HG03457 (cell line): ENCODE measurements at regions not wholly inside any gene's neighbourhood (a gene's known extent, or its start where the extent isn't known, plus 50 kb on each side); places are given as distances from the start of the nearest gene placed in this dataset.

Experiments used
- ATAC-seq: cut with Tn5 transposase; IDR thresholded peaks from one replicate; pipeline ENCODE4 v1.9.1; 2021; ENCODE audit warnings: moderate number of reproducible peaks; ENCODE audit not compliant: unreplicated experiment

DNA sequence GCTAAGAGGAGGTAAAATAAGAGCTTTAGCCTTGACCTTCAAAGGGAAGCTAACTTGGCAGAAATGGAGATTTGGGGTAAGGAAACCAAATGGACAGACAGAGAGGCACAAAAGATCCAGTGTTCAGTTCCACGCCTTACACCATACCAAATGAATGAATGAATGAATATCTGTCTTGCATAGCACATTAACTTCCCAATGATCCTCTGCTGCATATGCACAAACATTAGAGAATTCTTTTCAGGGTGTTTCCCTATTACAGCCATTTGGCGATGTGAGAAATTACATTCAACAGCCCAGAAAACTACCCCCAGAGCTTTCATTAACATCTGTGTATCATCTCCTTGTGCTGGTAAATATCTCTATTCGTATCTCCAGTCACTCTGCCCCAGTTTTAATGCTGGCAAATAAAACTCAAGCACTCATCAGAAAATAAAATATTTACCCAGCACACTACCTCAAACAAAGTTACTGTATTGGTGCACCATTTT is 1056.2 kb downstream of the SORCS3 start:
- no peak for ATAC-seq

DNA sequence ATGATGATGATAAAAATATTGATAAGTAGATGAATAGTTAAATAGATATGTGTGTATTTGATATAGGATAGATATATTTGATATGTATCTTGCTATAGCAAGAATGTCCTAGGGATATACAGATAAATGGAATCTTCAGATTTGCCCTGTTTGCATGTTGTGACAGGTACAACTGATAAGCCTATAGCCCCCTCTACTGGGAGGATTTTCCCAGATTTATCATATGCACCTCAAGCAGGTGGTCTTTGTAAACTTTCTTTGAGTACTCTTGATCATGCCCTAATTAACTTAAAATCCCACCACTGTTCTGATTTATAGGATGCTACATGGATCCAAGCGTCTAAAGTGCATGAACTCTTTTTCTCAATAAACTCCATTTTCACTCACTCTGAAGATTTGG is 1050.7 kb downstream of the SORCS3 start:
- ATAC-seq: no peak

DNA sequence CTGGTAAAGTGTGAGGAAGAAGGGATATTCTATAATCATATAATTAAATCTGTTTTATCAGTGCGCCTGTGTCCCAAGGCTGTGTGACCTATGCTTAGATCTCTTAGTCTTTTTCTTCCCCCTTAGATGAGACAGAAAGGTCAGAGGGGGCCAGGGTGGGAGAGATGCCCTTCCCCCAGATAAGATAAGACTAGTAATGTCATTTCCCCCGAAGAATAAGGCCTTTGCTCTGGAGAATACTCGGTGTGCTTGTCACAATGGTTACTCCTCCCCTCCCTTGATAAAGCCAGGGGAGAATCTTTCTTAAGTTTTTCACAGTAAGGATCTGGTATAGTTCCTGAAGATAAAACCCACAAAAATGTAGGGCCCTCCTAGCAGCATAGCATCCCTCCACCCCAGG is 1041.8 kb downstream of the SORCS3 start:
- ATAC-seq: no peak

DNA sequence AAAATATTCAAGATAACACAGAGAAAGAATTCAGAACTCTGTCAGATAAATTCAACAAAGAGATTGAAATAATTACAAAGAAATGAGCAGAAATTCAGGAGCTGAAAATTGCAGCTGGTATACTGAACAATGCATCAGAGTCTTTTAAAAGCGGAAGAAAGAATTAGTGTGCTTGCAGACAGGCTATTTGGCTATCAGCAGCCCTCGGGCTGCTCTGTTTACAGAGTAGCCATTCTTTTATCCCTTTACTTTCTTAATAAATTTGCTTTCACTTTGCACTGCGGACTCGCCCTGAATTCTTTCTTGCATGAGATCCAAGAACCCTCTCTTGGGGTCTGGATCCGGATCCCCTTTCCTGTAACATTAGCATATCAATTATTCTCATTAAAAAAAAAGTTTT is 1040.0 kb downstream of the SORCS3 start:
- ATAC-seq: no peak

DNA sequence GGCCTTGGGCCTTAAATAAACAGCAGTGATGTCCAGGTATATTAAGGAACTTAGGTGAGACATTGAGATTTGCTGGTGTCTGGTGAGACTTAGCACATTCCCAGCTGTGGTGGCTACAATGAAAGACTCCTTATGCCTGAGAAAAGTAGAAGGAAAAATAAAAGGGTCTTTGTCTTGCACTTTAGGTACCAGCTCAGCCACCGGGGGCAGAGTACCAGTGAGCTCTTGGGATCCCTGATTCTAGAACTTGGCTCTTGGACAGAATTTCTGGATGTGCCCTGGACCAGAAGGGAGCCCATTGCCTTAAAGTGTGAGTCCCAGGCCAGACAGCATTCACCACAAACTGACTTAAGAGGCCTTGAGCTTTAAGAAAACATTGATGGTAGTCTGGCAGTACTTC is 1038.7 kb downstream of the SORCS3 start:
- ATAC-seq: no peak

DNA sequence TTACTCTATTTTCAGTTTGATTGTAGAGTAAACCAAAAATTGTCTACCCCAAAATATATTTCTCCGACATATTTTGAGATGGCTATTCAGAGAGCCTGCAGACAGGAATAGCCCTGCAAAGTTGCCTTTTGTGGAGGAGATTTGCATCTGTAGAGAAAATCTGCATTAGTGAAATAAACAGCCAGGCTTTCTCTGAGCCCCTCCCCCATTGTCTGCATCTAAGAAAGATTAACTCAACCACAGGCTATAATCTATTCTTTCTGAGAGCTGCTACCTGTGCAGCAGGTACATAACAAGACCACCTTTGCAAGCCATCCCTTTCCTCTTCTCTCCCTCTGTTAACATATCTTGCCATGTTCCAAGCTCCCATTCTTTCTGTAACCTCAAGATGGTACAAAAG is 1034.2 kb downstream of the SORCS3 start:
- no peak for ATAC-seq

DNA sequence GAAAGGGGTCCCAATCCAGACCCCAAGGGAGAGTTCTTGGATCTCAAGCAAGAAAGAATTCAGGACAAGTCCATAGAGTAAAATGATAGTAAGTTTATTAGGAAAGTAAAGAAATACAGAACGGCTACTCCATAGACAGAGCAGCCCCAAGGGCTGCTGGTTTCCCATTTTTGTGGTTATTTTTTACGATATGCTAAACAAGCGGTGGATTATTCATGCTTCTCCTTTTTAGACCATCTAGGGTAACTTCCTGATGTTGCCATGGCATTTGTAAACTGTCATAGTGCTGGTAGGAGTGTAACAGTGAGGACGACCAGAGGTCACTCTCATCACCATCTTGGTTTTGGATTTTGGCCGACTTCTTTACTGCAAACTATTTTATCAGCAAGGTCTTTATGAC is 1033.4 kb downstream of the SORCS3 start:
- no peak for ATAC-seq

DNA sequence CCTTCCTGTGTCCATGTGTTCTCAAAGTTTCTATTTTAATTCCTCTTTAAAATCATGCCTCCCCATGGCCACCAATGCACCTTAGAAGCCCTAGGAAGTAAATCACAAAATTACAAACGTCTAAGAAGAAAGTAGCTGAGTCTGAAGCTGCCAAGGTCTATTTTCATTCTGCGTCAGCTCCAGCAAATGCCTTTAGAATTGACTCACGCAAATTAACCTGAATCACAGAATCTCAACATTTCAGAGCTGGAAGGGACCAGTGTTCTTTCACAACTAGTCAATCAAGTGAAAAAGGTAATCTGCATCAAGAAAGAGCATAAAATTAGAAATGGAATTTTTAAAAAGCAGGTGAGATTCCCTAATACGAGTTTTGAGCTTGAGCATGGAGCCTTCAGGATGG is 1017.6 kb downstream of the SORCS3 start:
- ATAC-seq: no peak

DNA sequence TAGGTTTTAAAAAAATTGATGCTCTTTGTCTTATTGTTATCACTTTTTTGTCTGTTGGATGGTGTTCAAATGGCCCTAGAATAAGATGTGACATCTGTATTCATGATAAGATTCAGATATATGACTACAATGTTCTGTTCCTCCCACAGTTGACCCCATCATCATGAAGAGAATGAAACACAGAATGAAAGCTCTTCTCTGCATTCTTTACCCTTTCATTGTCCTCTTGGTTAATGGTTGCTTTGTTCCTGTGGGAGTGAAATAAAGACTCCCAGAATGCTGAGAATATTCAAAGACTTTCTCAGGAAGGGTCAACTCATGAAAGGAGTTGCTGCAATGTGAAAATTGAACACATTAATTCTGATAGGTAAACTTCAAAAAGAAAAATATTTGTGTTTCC is 1015.8 kb downstream of the SORCS3 start:
- ATAC-seq: no peak

DNA sequence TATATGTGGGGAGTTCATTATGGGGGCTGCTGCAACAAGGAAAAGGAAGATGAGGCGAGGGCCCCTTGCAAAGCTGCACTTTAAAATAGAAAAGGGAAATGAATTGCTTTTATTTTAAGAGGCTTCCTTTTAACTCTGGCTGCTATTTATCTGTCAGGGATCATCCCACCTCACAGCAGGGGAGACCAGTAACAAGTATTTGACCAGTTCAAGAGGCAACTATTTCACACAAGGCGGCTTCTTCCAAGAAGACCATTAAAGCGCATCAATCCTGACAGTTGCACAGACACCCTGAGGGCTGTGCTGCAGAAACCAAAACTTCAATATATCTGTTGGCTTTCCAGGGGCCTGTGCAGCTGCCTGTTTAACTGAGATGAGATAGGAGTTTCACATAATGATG is 1009.2 kb downstream of the SORCS3 start:
- no peak for ATAC-seq

DNA sequence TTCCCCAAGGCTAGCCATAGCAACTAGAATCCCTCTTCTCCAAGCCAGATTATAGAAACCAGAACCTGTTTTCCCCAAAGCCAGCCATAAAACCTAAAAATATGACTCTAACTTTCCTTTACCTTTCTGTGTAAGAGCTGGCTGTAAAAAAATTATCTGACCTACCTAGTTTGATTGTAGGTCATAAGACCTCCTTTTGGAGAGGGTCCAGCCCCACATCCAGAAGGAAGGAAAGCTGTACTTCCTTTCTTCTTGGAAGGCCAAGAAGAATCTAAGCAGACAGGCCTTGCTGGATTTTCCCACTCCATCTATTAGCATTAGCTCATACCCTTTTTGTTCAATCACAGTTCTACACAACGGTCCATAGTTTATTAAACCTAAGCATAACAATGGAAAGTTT is 1006.3 kb downstream of the SORCS3 start:
- no peak for ATAC-seq

DNA sequence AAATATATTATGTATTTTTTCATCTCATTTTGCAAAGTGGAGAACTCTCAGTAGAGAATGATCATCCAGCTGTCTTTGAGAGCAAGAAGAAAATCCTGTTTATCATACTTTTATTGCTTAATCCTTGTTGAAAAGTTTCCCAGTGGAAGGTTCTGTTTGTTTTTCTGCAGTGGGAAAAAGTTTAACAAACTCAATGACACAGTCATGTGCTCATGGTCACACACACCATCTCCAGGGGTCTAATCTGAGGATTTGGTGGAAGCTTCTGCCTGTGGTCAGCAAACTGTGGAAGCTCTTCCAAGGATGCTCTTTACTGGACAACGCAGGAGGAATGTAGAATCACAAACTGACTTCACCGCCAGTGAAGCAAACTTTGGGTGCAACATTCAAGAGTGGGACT is 1003.9 kb downstream of the SORCS3 start:
- no peak for ATAC-seq

DNA sequence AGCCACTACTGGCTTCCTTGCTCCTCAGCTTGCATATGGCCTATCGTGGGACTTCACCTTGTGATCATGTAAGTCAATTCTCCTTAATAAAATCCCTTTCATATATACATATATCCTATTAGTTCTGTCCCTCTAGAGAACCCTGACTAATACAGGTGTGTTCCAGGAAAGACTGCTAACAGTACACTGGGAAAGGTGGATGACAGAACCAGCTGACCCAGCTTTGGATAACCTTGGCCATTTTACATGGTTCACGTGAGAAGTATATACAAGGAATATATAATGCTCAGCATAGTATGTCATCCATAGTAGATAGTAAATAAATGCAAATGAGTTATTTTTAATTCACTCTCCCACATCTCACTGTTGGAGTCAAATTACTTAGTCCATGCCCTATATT is 1003.5 kb downstream of the SORCS3 start:
- ATAC-seq: no peak

DNA sequence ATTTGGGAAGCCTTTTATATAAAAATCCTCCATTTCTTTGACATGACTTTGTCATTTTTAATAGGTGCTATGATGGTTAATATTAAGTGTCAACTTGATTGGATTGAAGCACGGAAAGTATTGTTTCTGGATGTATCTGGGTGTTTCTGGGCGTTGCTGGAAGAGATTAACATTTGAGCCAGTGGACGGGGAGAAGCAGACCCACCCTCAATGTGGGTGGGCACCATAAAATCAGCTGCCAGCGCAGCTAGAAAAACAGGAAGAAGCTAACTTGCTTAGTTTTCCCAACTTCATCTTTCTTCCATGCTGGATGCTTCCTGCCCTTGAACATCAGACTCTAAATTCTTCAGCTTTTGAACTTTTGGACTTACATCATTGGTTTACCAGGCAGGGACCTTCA is 1003.0 kb downstream of the SORCS3 start:
- ATAC-seq: no peak

DNA sequence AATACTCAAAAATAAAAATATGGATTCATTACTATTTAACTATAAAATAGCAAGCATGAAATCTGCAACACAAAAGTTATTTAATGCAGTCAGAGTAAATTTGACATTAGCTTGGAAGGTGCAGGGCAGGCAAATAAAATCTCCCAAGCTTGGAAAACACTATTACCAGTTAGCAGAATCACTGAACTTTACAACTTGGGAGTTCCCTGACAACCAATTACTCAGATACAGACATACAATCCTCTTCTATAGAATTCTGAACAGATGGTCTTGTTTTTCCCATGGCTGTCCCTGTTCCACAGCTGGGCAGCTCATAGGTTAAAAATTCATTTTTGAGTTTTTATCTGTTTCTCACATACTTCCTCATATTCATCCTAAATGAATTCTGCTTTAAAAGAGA is 1002.6 kb downstream of the SORCS3 start:
- no peak for ATAC-seq

DNA sequence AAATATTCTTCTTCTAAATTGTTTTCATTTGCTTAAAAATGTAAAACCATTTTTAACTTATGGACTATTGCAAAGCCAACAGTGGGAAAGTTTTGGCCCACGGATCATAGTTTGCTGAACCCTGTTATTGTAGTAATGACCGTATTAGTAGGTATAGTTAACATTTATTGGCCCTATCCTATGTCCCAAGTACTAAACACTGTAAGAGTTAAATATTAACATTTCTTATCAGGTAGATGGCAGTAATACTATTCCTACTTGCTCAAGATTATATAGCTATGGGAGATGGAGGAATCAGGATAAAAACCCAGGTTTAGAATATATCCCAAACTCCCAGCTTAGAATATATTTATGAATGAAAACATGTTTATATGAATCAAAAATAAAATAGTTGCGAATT is 993.2 kb downstream of the SORCS3 start:
- no peak for ATAC-seq

DNA sequence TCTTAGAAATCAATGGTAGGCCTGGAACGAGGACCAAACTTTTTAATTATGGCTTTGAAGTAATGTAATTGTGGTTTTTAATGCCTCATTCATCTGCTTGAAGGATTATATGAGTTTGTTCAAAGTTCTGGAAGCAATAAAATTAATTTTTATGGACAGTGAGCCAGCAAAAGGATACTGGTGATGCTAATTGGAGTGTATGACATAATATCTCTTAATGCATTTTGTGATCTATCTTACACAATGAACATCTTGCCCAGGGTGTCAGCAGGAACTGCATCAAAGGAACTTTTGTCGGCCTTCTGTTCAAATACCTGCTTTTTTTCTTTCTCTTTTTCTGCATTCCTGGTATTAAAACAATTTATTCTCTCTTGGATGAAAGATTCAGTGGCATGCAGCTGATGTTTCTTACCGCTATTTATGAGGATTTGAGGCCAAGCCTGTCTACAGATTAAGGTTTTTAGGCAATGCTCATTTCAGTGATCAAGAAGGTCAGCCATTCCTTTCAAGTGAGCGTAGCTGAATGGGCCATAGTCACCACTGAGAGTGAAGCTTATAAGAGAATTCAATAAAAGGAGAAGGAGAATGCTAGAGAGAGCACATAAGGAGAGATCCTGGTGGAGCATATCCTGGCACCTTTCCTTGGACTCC is 974.8 kb downstream of the SORCS3 start:
- ATAC-seq: no peak

DNA sequence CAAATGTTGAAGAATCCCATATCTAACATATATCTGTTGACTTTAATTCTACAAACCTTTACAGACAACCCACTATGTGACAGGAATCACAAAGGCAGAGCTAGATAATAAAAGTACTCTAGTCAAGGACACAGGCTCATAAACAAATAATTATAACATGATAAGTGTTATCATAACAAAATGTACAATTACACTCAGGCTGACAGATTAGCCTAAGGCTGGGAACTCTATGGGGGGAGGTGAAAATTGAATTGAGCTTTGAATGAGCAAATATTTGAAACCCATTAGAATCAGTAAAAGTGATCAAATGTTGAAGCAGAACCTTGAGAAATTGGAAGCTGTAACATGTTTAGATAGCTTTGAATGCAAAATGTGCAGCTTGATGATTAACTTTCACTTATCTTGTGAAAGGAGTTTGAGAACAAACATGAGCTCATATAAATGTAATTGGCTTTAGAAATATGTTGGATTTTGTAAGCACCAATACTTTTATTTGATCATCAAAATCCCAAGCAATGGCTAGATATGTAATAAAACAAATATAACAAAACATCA is 970.2 kb downstream of the SORCS3 start:
- ATAC-seq: no peak

DNA sequence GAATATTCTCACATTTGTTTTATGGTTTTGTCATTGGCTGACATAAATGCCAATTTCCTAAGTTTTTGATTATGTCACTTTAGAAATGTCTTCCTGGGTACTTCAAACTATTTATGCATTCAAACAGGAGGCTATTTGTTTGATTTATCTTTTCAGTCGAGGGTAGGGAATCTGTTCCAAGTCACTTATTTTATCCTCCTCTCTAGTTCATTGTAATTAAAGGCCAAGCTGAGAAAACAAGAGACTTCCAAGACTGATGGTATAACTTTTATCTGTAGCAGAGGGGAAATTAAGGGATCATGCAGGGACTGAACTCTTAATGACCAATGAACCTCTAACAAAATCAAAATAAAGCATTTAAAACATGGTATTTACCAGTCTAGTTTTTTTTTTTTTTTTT is 968.4 kb downstream of the SORCS3 start:
- ATAC-seq: no peak

DNA sequence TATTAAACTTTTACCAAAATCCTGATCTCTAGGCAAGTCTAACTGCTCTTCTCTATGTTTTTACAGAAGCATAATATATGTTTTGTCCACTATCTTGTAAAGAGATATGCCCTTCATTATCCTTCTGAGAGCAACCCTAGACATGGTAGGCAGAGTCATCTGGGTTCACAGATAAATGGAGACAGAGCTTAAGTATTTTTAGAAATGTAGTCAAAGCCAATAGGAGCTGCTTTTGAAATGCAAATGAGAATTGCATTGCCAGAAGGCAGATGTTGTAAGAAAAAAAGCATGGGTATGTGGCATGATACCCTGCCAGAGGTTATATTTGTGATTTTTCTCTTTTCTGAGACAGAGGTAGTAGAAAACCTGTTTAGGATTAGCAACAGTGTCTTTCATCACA is 964.8 kb downstream of the SORCS3 start:
- no peak for ATAC-seq

DNA sequence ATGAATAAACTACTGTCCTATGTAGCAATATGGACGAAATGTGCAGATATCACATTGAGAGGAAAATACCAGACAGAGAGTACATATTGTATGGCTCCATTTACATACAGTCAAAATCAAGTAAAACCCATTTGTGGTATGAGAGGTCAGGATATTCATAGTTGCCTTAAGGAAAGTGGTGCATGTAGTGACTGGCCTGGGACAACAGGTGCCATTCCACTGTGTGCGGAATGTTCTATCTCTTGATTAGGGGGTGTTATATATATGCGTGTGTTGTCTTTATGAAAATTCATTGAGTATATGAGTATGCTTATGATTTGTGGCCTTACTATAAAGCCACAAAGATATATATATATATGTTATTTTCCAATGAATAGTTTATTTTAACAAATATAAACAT is 964.0 kb downstream of the SORCS3 start:
- ATAC-seq: no peak

DNA sequence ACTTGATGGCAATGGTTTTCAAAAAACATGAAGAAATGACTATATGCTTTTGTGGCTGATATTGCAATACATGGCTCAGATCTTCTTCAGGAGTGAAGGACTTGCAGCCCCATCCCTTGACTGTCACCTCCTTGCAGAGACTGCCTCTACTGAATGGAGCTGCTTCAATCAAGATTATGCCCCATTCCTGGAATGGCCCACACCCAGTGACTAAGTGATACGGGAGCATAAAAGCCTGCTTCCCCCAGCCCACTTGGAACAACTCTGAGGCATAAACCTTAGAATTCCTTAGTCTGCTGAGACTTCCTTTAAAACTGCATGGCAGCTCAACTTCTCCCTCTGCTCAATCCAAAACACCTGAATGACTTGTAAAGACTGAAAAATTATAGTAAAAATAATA is 957.1 kb downstream of the SORCS3 start:
- no peak for ATAC-seq

DNA sequence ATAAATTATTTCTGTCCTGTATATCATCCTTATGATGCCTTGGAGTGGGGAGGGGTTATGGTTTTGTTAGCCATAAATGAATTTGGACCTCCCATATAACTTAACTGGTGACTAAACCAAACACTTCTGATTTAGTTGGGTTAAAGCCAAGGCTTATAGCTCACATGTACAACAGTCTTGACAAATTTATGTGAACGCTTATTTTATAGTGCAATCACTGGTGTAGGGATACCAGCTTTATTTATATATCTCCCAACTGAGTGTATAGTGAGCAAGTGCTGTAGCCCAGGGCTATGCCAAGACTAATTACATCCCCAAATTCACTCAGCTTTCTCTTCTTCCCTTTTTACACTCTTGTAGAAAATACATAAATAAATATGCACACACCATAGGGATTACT is 956.2 kb downstream of the SORCS3 start:
- ATAC-seq: no peak
